ENCODE measurements at regions not wholly inside any gene's neighbourhood (a gene's known extent, or its start where the extent isn't known, plus 50 kb on each side); places are given as distances from the start of the nearest gene placed in this dataset.
"Not testable (repeated sequence)": the region's sequence is repeated elsewhere in the genome, so short reads cannot be mapped to it uniquely, and the experiment has no call there.

DNA sequence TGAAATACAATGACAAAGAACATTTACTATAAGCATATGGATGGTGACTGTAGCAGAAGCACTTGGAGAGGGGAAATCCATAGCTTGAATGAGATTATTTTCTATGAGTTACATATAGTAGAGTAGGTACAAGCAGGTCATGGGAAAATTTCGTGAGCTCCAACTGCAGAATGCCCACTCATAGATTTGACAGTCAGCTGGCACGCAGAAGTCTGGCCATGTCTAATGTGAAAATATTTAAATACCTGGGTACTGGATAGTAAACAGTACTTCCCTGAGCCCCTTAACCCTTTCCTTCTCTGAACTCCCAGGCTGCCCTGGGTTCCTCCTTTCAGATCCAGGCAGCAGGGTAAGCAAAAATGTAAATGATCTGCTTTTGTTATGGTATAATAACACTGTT lies 209.7 kb downstream of the OTUD1 start:
- no peaks in the 10 kb centered on the region for H3K9me3 ChIP-seq (ENCODE audit: control insufficient read depth, insufficient read depth, low read length)
- no peaks in the 10 kb centered on the region for H3K27me3 ChIP-seq (ENCODE audit: control insufficient read depth, insufficient read depth, low read length)
- no peak overlapping the region for H3K27ac ChIP-seq (ENCODE audit: low read length)
- no peaks in the 10 kb centered on the region for H3K36me3 ChIP-seq (ENCODE audit: control insufficient read depth, insufficient read depth, low read length)
- Mint-ChIP-seq H3K36me3 (no peaks in the 10 kb centered on the region), H3K27me3 (ENCODE audit: low read depth in 2 of 2) (no peaks in the 10 kb centered on the region), H3K27ac (no peak overlapping the region), H3K4me1 (no peaks in the 10 kb centered on the region), H3K4me3 (no peak overlapping the region), H3K9me3 (no peaks in the 10 kb centered on the region)
- DNase-seq, result no peak
- no peak overlapping the region for H3K4me3 ChIP-seq (ENCODE audit: low read length)
- 72% methylated on average over 2 of the region's 2 CpGs for WGBS (ENCODE audit: insufficient coverage)
- H3K4me1 ChIP-seq (ENCODE audit: control insufficient read depth, insufficient read depth, low read length), result no peaks in the 10 kb centered on the region
- ATAC-seq, result no peak
- TF ChIP-seq, protein P1, sequence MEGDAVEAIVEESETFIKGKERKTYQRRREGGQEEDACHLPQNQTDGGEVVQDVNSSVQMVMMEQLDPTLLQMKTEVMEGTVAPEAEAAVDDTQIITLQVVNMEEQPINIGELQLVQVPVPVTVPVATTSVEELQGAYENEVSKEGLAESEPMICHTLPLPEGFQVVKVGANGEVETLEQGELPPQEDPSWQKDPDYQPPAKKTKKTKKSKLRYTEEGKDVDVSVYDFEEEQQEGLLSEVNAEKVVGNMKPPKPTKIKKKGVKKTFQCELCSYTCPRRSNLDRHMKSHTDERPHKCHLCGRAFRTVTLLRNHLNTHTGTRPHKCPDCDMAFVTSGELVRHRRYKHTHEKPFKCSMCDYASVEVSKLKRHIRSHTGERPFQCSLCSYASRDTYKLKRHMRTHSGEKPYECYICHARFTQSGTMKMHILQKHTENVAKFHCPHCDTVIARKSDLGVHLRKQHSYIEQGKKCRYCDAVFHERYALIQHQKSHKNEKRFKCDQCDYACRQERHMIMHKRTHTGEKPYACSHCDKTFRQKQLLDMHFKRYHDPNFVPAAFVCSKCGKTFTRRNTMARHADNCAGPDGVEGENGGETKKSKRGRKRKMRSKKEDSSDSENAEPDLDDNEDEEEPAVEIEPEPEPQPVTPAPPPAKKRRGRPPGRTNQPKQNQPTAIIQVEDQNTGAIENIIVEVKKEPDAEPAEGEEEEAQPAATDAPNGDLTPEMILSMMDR (IDR thresholded peaks at IDR 0.05), result no peak
- intact Hi-C loops (cut with micrococcal nuclease), result no loop called here

DNA sequence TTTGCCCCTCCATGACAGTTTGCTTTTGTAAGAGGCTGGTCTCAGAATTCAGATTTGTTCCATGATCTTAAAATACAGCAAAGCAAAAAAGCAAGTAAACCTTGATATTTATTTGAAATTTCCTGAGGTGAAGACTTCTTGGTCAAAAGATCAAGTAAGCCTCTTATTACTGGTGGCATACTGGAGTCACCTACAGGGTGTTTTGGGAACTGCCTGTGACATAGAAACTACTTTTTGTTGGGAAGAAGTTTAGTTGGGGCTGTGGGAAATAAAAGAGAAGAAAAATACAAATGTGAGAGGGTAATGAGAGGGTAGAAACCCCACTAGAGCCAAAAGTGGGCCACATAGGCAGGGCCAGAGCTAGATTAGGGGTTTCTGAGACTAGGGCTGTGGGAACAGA lies 217.9 kb downstream of the OTUD1 start:
- H3K36me3 Mint-ChIP-seq, result no peaks in the 10 kb centered on the region
- intact Hi-C loops (cut with micrococcal nuclease), result no loop called here
- peaks cover 0 to 3% of the 10 kb centered on the region in 2 donors for H3K9me3 Mint-ChIP-seq
- H3K4me1 ChIP-seq (ENCODE audit: control insufficient read depth, insufficient read depth, low read length), result no peaks in the 10 kb centered on the region
- no peak overlapping the region for H3K4me3 Mint-ChIP-seq
- H3K27me3 ChIP-seq (ENCODE audit: control insufficient read depth, insufficient read depth, low read length), result no peaks in the 10 kb centered on the region
- peak in 1 of 2 donors; percentile 41 for DNase-seq
- no peaks in the 10 kb centered on the region for H3K9me3 ChIP-seq (ENCODE audit: control insufficient read depth, insufficient read depth, low read length)
- H3K4me3 ChIP-seq (ENCODE audit: low read length), result no peak overlapping the region
- no peak for ATAC-seq
- TF ChIP-seq, protein P1 (IDR thresholded peaks at IDR 0.05), result no peak
- peaks cover 0 to 3% of the 10 kb centered on the region in 2 donors for H3K27me3 Mint-ChIP-seq (ENCODE audit: low read depth in 2 of 2)
- H3K4me1 Mint-ChIP-seq, result no peaks in the 10 kb centered on the region
- H3K36me3 ChIP-seq (ENCODE audit: control insufficient read depth, insufficient read depth, low read length), result no peaks in the 10 kb centered on the region
- H3K27ac ChIP-seq (ENCODE audit: low read length), result no peak overlapping the region
- no peak overlapping the region for H3K27ac Mint-ChIP-seq

DNA sequence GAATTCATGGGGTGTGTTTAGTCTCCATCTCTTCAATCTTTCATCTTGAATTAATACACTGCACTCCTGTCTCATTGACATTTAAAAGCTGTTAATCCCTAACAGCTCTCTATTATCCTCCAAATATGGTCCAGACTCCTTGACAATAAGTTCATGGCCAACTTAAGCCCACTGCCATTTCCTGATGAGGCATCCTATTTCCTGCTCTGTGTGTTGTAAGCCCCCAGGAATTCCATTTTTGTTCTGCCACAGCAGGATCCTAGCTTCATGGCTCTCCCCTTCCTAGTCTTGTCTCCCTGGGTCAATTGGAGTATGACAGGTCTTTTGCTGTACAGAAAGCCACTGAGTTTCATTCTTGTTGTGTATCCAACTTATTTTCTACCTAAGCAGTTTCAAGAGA lies 218.8 kb downstream of the OTUD1 start:
- peaks cover 0 to 3% of the 10 kb centered on the region in 2 donors for H3K27me3 Mint-ChIP-seq (ENCODE audit: low read depth in 2 of 2)
- no peak for DNase-seq

GRCh38 chr10:23671866-23672265 lies 233.0 kb downstream of the OTUD1 start:
- H3K4me1 ChIP-seq (ENCODE audit: control insufficient read depth, insufficient read depth, low read length); H3K4me1 Mint-ChIP-seq; H3K9me3 Mint-ChIP-seq; H3K9me3 ChIP-seq (ENCODE audit: control insufficient read depth, insufficient read depth, low read length); DNase-seq; ATAC-seq; H3K4me3 ChIP-seq (ENCODE audit: low read length); H3K27ac ChIP-seq (ENCODE audit: low read length); H3K27ac Mint-ChIP-seq; H3K27me3 Mint-ChIP-seq (ENCODE audit: low read depth in 2 of 2); H3K27me3 ChIP-seq (ENCODE audit: control insufficient read depth, insufficient read depth, low read length); H3K36me3 Mint-ChIP-seq; H3K36me3 ChIP-seq (ENCODE audit: control insufficient read depth, insufficient read depth, low read length); intact Hi-C loops (cut with micrococcal nuclease); H3K4me3 Mint-ChIP-seq: not testable (repeated sequence)
- WGBS (ENCODE audit: insufficient coverage), result 66% methylated on average over 7 of the region's 7 CpGs

More for the DNA sequence above, 218.8 kb downstream of the OTUD1 start:
- H3K4me1 Mint-ChIP-seq, result no peaks in the 10 kb centered on the region
- H3K9me3 Mint-ChIP-seq, result peaks cover 0 to 3% of the 10 kb centered on the region in 2 donors
- TF ChIP-seq, protein P1 (IDR thresholded peaks at IDR 0.05), result no peak
- H3K36me3 ChIP-seq (ENCODE audit: control insufficient read depth, insufficient read depth, low read length), result no peaks in the 10 kb centered on the region
- H3K27me3 ChIP-seq (ENCODE audit: control insufficient read depth, insufficient read depth, low read length), result no peaks in the 10 kb centered on the region
- H3K4me3 Mint-ChIP-seq, result no peak overlapping the region
- H3K9me3 ChIP-seq (ENCODE audit: control insufficient read depth, insufficient read depth, low read length), result no peaks in the 10 kb centered on the region
- no peaks in the 10 kb centered on the region for H3K36me3 Mint-ChIP-seq
- no peak overlapping the region for H3K27ac ChIP-seq (ENCODE audit: low read length)
- ATAC-seq, result no peak
- H3K4me1 ChIP-seq (ENCODE audit: control insufficient read depth, insufficient read depth, low read length), result no peaks in the 10 kb centered on the region
- no peak overlapping the region for H3K27ac Mint-ChIP-seq
- intact Hi-C loops (cut with micrococcal nuclease), result no loop called here
- H3K4me3 ChIP-seq (ENCODE audit: low read length), result no peak overlapping the region

Data from natural killer cell (primary cell).